ENCODE measurements at regions not wholly inside any gene's neighbourhood (a gene's known extent, or its start where the extent isn't known, plus 50 kb on each side); places are given as distances from the start of the nearest gene placed in this dataset.
"Not testable (repeated sequence)": the region's sequence is repeated elsewhere in the genome, so short reads cannot be mapped to it uniquely, and the experiment has no call there.

- no peaks in the 10 kb centered on the region for H4K20me1 ChIP-seq (ENCODE audit: insufficient read depth)
- H3F3A ChIP-seq (ENCODE audit: insufficient read depth, low read length, poor library complexity, severe bottlenecking): no peaks in the 10 kb centered on the region
- H3K4me2 ChIP-seq (ENCODE audit: low read length): no peak overlapping the region
- H3K27ac ChIP-seq (ENCODE audit: low read length): no peak overlapping the region
- no peak for TF ChIP-seq EZH2 (IDR thresholded peaks at IDR 0.05; ENCODE audit: borderline replicate concordance, insufficient read depth, low read length, poor library complexity, severe bottlenecking)
- no peak for TF ChIP-seq SMC3 (conservative IDR thresholded peaks at IDR 0.05; ENCODE audit: poor library complexity)
- no peak for TF ChIP-seq TAF1 (IDR thresholded peaks at IDR 0.05; ENCODE audit: low read depth)
- TF ChIP-seq REST (IDR thresholded peaks at IDR 0.05; ENCODE audit: borderline replicate concordance): no peak
- TF ChIP-seq MXI1 (conservative IDR thresholded peaks at IDR 0.05; ENCODE audit: poor library complexity, severe bottlenecking): no peak
- no peak for TF ChIP-seq RAD21 (conservative IDR thresholded peaks at IDR 0.05)
- TF ChIP-seq CTCF (IDR thresholded peaks at IDR 0.05; ENCODE audit: poor library complexity, severe bottlenecking): no peak
- no peak for TF ChIP-seq POLR2AphosphoS5 (IDR thresholded peaks at IDR 0.05)
- TF ChIP-seq EP300 (conservative IDR thresholded peaks at IDR 0.05; ENCODE audit: poor library complexity, severe bottlenecking): no peak
- no peaks in the 10 kb centered on the region for H3K9me3 ChIP-seq (ENCODE audit: low read length)
- no peak overlapping the region for H2AFZ ChIP-seq (ENCODE audit: low read depth, low read length)
- no peaks in the 10 kb centered on the region for H3K36me3 ChIP-seq (ENCODE audit: insufficient read depth, low read length)
- no peaks in the 10 kb centered on the region for H3K27me3 ChIP-seq (ENCODE audit: insufficient read depth, low read depth, low read length)
- no peaks in the 10 kb centered on the region for H3K79me2 ChIP-seq (replicated peaks; ENCODE audit: insufficient read depth, low read length)
- H3K9ac ChIP-seq (ENCODE audit: low read length): no peak overlapping the region
- no peaks in the 10 kb centered on the region for H3K9me2 ChIP-seq (ENCODE audit: insufficient read depth, low read length)
- no peak overlapping the region for H3K4me3 ChIP-seq (ENCODE audit: low read length)
Measured at GRCh38 chr10:22824520-22824919, 103.3 kb upstream of the ARMC3 start.

- Histone ChIP-seq H4K20me1 (ENCODE audit: insufficient read depth) (no peaks in the 10 kb centered on the region), H3K27me3 (ENCODE audit: insufficient read depth, low read depth, low read length) (no peaks in the 10 kb centered on the region), H3K36me3 (ENCODE audit: insufficient read depth, low read length) (no peaks in the 10 kb centered on the region), H3K9me2 (ENCODE audit: insufficient read depth, low read length) (no peaks in the 10 kb centered on the region), H3K4me3 (ENCODE audit: low read length) (no peak overlapping the region), H3K9me3 (ENCODE audit: low read length) (no peaks in the 10 kb centered on the region), H2AFZ (ENCODE audit: low read depth, low read length) (no peak overlapping the region), H3K27ac (ENCODE audit: low read length) (no peak overlapping the region), H3K4me2 (ENCODE audit: low read length) (no peak overlapping the region), H3K9ac (ENCODE audit: low read length) (no peak overlapping the region), H3F3A (ENCODE audit: insufficient read depth, low read length, poor library complexity, severe bottlenecking) (no peaks in the 10 kb centered on the region), H3K79me2 (replicated peaks; ENCODE audit: insufficient read depth, low read length) (no peaks in the 10 kb centered on the region)
- TF ChIP-seq CTCF (IDR thresholded peaks at IDR 0.05; ENCODE audit: poor library complexity, severe bottlenecking): no peak
Measured at GRCh38 chr10:22823109-22823508, 104.7 kb upstream of the ARMC3 start.

GRCh38 chr10:22821921-22822320 is 105.9 kb upstream of the ARMC3 start:
- H3K27me3 ChIP-seq (ENCODE audit: insufficient read depth, low read depth, low read length); H3K4me3 ChIP-seq (ENCODE audit: low read length); H4K20me1 ChIP-seq (ENCODE audit: insufficient read depth); H3K27ac ChIP-seq (ENCODE audit: low read length); H2AFZ ChIP-seq (ENCODE audit: low read depth, low read length); H3K36me3 ChIP-seq (ENCODE audit: insufficient read depth, low read length); H3K9ac ChIP-seq (ENCODE audit: low read length); H3K9me2 ChIP-seq (ENCODE audit: insufficient read depth, low read length); H3K4me2 ChIP-seq (ENCODE audit: low read length); H3K9me3 ChIP-seq (ENCODE audit: low read length); H3F3A ChIP-seq (ENCODE audit: insufficient read depth, low read length, poor library complexity, severe bottlenecking); H3K79me2 ChIP-seq (replicated peaks; ENCODE audit: insufficient read depth, low read length): not testable (repeated sequence)
